Liver (tissue), 7 donors: ENCODE measurements at regions not wholly inside any gene's neighbourhood (a gene's known extent, or its start where the extent isn't known, plus 50 kb on each side); places are given as distances from the start of the nearest gene placed in this dataset.

Source experiments
- DNase-seq: peaks from one replicate; pipeline ENCODE4 v3.0.0-alpha.2; 2017; ENCODE audit warnings: low spot score
- H3K27ac ChIP-seq, 2 donors: one replicate each; pipeline ENCODE4 v1.7.0; 2013; ENCODE audit warnings: inconsistent platforms in 2 of 2, low read length in 2 of 2, control low read depth in 1 of 2, low read depth in 1 of 2, mild to moderate bottlenecking in 1 of 2
- H3K27me3 ChIP-seq, 4 donors: one replicate each; pipeline versions ENCODE4 v1.6.1 to v1.7.0; 2013; ENCODE audit warnings: low read length in 3 of 4, inconsistent platforms in 1 of 4, mild to moderate bottlenecking in 1 of 4, moderate library complexity in 1 of 4; ENCODE audit not compliant: control insufficient read depth in 4 of 4, insufficient read depth in 4 of 4
- H3K36me3 ChIP-seq, 4 donors: one replicate each; pipeline versions ENCODE4 v1.6.1 to v1.7.0; 2013; ENCODE audit warnings: low read length in 3 of 4, mild to moderate bottlenecking in 3 of 4, low read depth in 1 of 4, moderate library complexity in 1 of 4; ENCODE audit not compliant: control insufficient read depth in 4 of 4, insufficient read depth in 3 of 4
- H3K4me1 ChIP-seq, 4 donors: one replicate each; pipeline versions ENCODE4 v1.6.1 to v1.7.0; 2013; ENCODE audit warnings: low read length in 3 of 4, mild to moderate bottlenecking in 3 of 4, moderate library complexity in 1 of 4; ENCODE audit not compliant: control insufficient read depth in 4 of 4, insufficient read depth in 4 of 4
- H3K4me3 ChIP-seq, 3 donors: one replicate each; pipeline versions ENCODE4 v1.6.1 to v1.7.0; 2013; ENCODE audit warnings: low read length in 3 of 3, control low read depth in 1 of 3, low read depth in 1 of 3, mild to moderate bottlenecking in 1 of 3
- H3K9ac ChIP-seq, 2 donors: one replicate each; pipeline ENCODE4 v1.7.0; 2013; ENCODE audit warnings: low read length in 2 of 2, mild to moderate bottlenecking in 2 of 2, moderate library complexity in 2 of 2, control low read depth in 1 of 2, low read depth in 1 of 2
- H3K9me3 ChIP-seq, 4 donors: one replicate each; pipeline versions ENCODE4 v1.6.1 to v1.7.0; 2013; ENCODE audit warnings: low read length in 3 of 4; ENCODE audit not compliant: control insufficient read depth in 4 of 4
- ATF3 ChIP-seq: IDR thresholded peaks from 2 replicates; pipeline ENCODE4 v1.6.1; 2016; ENCODE audit warnings: antibody characterized with exemption
- EGR1 ChIP-seq, 2 donors: IDR thresholded peaks; 2 replicates each; pipeline ENCODE4 v1.6.1; 2016 to 2018; ENCODE audit warnings: antibody characterized with exemption in 2 of 2, low read depth in 2 of 2
- FOXA1 ChIP-seq: IDR thresholded peaks from 2 replicates; pipeline ENCODE4 v1.6.1; 2016; ENCODE audit warnings: antibody characterized with exemption
- FOXA2 ChIP-seq: IDR thresholded peaks from 2 replicates; pipeline ENCODE4 v1.6.1; 2016; ENCODE audit warnings: antibody characterized with exemption
- GABPA ChIP-seq, 2 donors: IDR thresholded peaks in 1 of 2; conservative IDR thresholded peaks in 1 of 2; 2 replicates each; pipeline ENCODE4 v1.6.1; 2016; ENCODE audit warnings: antibody characterized with exemption in 2 of 2, mild to moderate bottlenecking in 1 of 2, moderate library complexity in 1 of 2
- HNF4A ChIP-seq, 2 donors: conservative IDR thresholded peaks; 2 replicates each; pipeline ENCODE4 v1.6.1; 2016; ENCODE audit warnings: antibody characterized with exemption in 2 of 2, mild to moderate bottlenecking in 2 of 2
- HNF4G ChIP-seq: IDR thresholded peaks from 2 replicates; pipeline ENCODE4 v1.6.1; 2016; ENCODE audit warnings: antibody characterized with exemption
- MAX ChIP-seq: IDR thresholded peaks from 2 replicates; pipeline ENCODE4 v1.6.1; 2016; ENCODE audit warnings: antibody characterized with exemption
- NR2F2 ChIP-seq: IDR thresholded peaks from 2 replicates; pipeline ENCODE4 v1.6.1; 2016; ENCODE audit warnings: antibody characterized with exemption
- RAD21 ChIP-seq, 2 donors: IDR thresholded peaks; 2 replicates each; pipeline ENCODE4 v1.6.1; 2016; ENCODE audit warnings: antibody characterized with exemption in 2 of 2, mild to moderate bottlenecking in 2 of 2
- REST ChIP-seq: IDR thresholded peaks from 2 replicates; pipeline ENCODE4 v1.6.1; 2016; ENCODE audit warnings: antibody characterized with exemption, mild to moderate bottlenecking
- RXRA ChIP-seq, 2 donors: IDR thresholded peaks; 2 replicates each; pipeline ENCODE4 v1.6.1; 2017 to 2018; ENCODE audit warnings: antibody characterized with exemption in 2 of 2, mild to moderate bottlenecking in 1 of 2
- SP1 ChIP-seq: IDR thresholded peaks from 2 replicates; pipeline ENCODE4 v1.6.1; 2018; ENCODE audit warnings: antibody characterized with exemption, mild to moderate bottlenecking
- TAF1 ChIP-seq: conservative IDR thresholded peaks from 2 replicates; pipeline ENCODE4 v1.6.1; 2016; ENCODE audit warnings: antibody characterized with exemption, mild to moderate bottlenecking
- YY1 ChIP-seq: IDR thresholded peaks from 2 replicates; pipeline ENCODE4 v1.6.1; 2016; ENCODE audit warnings: antibody characterized with exemption, mild to moderate bottlenecking
- TF ChIP-seq, protein P1 (sequence below): IDR thresholded peaks from 2 replicates; pipeline ENCODE4 v1.6.1; 2016; ENCODE audit warnings: antibody characterized with exemption
- TF ChIP-seq, protein P2 (sequence below): fragments of 150-350 bp; IDR thresholded peaks from 2 replicates; pipeline ENCODE4 v1.5.1; 2017; ENCODE audit warnings: improper control_type of control experiment, low read depth, low read length; ENCODE audit not compliant: missing input control
- donor health status: healthy.
- donor health status: healthy.
- donor health status: healthy.
- donor health status: healthy.

- Histone ChIP-seq H3K9me3 (peaks cover 0 to 7% (median 4%) of the 10 kb centered on the region in 4 donors), H3K36me3 (no peaks in the 10 kb centered on the region), H3K4me3 (no peak overlapping the region), H3K27me3 (peaks cover 0 to 2% (median 0%) of the 10 kb centered on the region in 4 donors), H3K27ac (no peak overlapping the region), H3K4me1 (no peaks in the 10 kb centered on the region), H3K9ac (no peak overlapping the region)
- TF ChIP-seq FOXA2 (no peak), HNF4G (no peak), FOXA1 (no peak), HNF4A (conservative IDR thresholded peaks at IDR 0.05) (no peak), YY1 (no peak), SP1 (no peak), NR2F2 (no peak), EGR1 (IDR thresholded peaks at IDR 0.05; ENCODE audit: low read depth in 2 of 2) (no peak), REST (no peak), RAD21 (IDR thresholded peaks at IDR 0.05) (no peak), TAF1 (no peak), RXRA (IDR thresholded peaks at IDR 0.05) (no peak), ATF3 (no peak), MAX (no peak), GABPA (IDR thresholded peaks at IDR 0.05 in 1 of 2, conservative IDR thresholded peaks at IDR 0.05 in 1 of 2) (no peak)
- TF ChIP-seq, protein P1, sequence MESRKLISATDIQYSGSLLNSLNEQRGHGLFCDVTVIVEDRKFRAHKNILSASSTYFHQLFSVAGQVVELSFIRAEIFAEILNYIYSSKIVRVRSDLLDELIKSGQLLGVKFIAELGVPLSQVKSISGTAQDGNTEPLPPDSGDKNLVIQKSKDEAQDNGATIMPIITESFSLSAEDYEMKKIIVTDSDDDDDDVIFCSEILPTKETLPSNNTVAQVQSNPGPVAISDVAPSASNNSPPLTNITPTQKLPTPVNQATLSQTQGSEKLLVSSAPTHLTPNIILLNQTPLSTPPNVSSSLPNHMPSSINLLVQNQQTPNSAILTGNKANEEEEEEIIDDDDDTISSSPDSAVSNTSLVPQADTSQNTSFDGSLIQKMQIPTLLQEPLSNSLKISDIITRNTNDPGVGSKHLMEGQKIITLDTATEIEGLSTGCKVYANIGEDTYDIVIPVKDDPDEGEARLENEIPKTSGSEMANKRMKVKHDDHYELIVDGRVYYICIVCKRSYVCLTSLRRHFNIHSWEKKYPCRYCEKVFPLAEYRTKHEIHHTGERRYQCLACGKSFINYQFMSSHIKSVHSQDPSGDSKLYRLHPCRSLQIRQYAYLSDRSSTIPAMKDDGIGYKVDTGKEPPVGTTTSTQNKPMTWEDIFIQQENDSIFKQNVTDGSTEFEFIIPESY, result no peak
- TF ChIP-seq, protein P2, sequence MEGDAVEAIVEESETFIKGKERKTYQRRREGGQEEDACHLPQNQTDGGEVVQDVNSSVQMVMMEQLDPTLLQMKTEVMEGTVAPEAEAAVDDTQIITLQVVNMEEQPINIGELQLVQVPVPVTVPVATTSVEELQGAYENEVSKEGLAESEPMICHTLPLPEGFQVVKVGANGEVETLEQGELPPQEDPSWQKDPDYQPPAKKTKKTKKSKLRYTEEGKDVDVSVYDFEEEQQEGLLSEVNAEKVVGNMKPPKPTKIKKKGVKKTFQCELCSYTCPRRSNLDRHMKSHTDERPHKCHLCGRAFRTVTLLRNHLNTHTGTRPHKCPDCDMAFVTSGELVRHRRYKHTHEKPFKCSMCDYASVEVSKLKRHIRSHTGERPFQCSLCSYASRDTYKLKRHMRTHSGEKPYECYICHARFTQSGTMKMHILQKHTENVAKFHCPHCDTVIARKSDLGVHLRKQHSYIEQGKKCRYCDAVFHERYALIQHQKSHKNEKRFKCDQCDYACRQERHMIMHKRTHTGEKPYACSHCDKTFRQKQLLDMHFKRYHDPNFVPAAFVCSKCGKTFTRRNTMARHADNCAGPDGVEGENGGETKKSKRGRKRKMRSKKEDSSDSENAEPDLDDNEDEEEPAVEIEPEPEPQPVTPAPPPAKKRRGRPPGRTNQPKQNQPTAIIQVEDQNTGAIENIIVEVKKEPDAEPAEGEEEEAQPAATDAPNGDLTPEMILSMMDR, result no peak
- DNase-seq, result no peak
These were observed 315.1 kb upstream of the GPR149 start for GRCh38 chr3:154745122-154745521.

DNA sequence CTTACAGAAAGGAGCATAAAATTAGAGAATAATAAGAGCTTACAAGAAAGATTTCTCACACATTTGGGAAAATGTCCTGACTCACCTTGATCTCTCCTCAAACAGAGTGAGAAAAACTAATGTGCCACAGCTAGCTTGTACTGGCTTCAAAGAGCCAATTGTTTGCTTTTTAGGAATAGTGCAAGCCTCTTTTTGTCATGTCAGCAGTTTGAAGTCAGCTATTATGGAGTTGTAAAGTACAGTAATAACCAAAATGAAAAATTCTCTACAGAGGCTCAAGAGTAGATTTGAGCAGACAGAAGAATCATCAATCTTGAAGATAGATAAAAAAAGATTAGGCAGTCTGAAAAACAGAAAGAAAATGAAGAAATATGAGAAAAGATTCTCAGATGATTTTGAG, 313.4 kb upstream of the GPR149 start:
- no peak for TF ChIP-seq HNF4A (conservative IDR thresholded peaks at IDR 0.05)
- TF ChIP-seq, protein P2, result no peak
- no peak overlapping the region for H3K4me3 ChIP-seq
- no peak for DNase-seq
- H3K36me3 ChIP-seq, result no peaks in the 10 kb centered on the region
- no peak overlapping the region for H3K27ac ChIP-seq
- peaks cover 0 to 6% (median 3%) of the 10 kb centered on the region in 4 donors for H3K9me3 ChIP-seq
- H3K27me3 ChIP-seq, result peaks cover 0 to 2% (median 0%) of the 10 kb centered on the region in 4 donors
- H3K9ac ChIP-seq, result no peak overlapping the region
- H3K4me1 ChIP-seq, result no peaks in the 10 kb centered on the region
